Kidney epithelial cell (primary cell): ENCODE measurements at regions not wholly inside any gene's neighbourhood (a gene's known extent, or its start where the extent isn't known, plus 50 kb on each side); places are given as distances from the start of the nearest gene placed in this dataset.

Experiments used
- DNase-seq: peaks from one replicate; pipeline ENCODE4 v3.0.0-alpha.2; 2010; ENCODE audit warnings: low read depth
- H3K27me3 ChIP-seq: 2 replicates; pipeline ENCODE4 v1.6.0; 2011; ENCODE audit warnings: low read length; ENCODE audit not compliant: control insufficient read depth, insufficient read depth
- H3K36me3 ChIP-seq: 2 replicates; pipeline ENCODE4 v1.5.1; 2011; ENCODE audit warnings: low read length; ENCODE audit not compliant: control insufficient read depth, insufficient read depth
- H3K4me3 ChIP-seq: 2 replicates; pipeline ENCODE4 v1.5.1; 2011; ENCODE audit warnings: low read depth, mild to moderate bottlenecking, control low read depth, low read length
- TF ChIP-seq, protein P1 (sequence below): IDR thresholded peaks from 2 replicates; pipeline ENCODE4 v1.5.1; 2011; ENCODE audit warnings: mild to moderate bottlenecking, moderate library complexity, low read length, control low read depth, inconsistent platforms; ENCODE audit not compliant: insufficient read depth, poor library complexity, severe bottlenecking

DNA sequence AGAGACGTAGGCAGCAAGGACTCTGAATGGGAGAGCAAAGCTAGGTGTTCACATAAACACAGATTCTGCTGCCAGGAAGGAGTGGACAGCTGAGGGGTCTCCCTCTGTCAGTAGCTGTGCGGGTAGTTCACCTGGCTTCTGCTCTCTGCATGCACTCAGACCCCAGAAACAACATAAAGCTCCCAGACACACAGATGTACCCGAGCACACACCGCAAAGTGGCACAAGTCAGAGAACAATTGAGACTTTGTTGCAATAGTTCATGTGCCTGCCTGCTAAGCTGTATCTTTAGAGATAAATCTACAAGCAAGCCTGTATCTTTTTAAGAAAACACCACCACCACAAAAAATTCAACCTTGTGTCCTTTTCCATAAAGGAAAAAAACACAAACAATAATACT is 420.0 kb upstream of the ST6GAL2 start:
- Histone ChIP-seq H3K27me3 (no peaks in the 10 kb centered on the region), H3K36me3 (no peaks in the 10 kb centered on the region)

DNA sequence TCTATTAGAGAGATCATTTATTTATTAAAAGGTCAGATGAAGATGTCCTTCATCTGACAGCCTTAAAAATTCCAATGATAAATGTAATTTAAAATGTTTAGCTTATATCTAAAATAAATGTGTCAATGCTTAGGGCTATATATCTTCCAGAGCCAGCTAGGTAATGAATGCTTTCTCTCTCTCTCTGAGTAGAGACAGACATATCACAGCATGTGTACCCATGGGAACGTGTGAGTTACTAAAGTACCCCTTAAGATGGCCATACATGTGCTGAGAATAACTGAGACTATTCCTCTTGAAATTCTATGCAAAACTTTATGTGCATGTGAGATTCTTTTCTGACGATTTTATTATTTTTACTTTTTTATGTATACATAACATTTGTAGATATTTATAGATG is 420.9 kb upstream of the ST6GAL2 start:
- TF ChIP-seq, protein P1, sequence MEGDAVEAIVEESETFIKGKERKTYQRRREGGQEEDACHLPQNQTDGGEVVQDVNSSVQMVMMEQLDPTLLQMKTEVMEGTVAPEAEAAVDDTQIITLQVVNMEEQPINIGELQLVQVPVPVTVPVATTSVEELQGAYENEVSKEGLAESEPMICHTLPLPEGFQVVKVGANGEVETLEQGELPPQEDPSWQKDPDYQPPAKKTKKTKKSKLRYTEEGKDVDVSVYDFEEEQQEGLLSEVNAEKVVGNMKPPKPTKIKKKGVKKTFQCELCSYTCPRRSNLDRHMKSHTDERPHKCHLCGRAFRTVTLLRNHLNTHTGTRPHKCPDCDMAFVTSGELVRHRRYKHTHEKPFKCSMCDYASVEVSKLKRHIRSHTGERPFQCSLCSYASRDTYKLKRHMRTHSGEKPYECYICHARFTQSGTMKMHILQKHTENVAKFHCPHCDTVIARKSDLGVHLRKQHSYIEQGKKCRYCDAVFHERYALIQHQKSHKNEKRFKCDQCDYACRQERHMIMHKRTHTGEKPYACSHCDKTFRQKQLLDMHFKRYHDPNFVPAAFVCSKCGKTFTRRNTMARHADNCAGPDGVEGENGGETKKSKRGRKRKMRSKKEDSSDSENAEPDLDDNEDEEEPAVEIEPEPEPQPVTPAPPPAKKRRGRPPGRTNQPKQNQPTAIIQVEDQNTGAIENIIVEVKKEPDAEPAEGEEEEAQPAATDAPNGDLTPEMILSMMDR: no peak
- Histone ChIP-seq H3K36me3 (no peaks in the 10 kb centered on the region), H3K4me3 (no peak overlapping the region), H3K27me3 (no peaks in the 10 kb centered on the region)
- no peak for DNase-seq

More for the DNA sequence above, 420.0 kb upstream of the ST6GAL2 start:
- TF ChIP-seq, protein P1: no peak
- H3K4me3 ChIP-seq: no peak overlapping the region
- DNase-seq: no peak

DNA sequence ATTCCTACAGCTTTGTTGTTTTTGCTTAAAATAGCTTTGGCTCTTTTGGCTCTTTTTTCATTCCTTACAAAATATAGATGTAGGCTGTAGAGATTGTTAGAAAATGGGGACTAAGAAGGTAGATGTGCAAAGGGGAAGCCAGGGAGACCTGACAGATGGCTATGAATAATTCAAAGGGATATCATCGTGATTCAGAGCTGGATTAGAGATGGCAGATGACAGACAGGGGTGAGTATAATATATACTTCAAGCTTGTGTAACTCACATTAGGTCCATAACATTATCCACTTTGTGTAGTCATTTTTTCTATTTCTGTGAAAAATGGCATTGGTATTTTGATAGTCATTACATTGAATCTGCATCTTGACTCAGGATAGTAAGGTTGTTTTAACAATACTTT is 422.9 kb upstream of the ST6GAL2 start:
- Histone ChIP-seq H3K36me3 (no peaks in the 10 kb centered on the region), H3K27me3 (no peaks in the 10 kb centered on the region), H3K4me3 (no peak overlapping the region)
- TF ChIP-seq, protein P1: no peak
- DNase-seq: no peak

DNA sequence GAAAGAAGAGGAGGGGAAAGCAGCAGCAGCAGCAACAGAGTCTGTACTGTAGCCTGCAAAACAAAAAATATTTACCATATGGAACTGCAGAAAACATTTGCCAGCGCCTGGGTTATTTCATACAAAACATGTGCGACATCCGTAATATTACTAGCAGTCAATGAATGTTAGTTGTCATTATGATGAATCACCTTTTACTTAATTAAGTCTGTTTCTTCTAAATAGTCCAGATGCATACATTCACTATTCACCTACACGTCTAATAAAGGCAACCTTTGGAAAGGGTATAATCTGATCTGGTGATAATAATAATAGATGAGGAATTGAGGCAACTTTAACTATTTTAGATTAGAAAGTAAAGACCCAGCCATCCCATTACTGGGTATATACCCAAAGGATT is 426.3 kb upstream of the ST6GAL2 start:
- TF ChIP-seq, protein P1: no peak
- DNase-seq: no peak
- H3K36me3 ChIP-seq: no peaks in the 10 kb centered on the region
- no peaks in the 10 kb centered on the region for H3K27me3 ChIP-seq
- no peak overlapping the region for H3K4me3 ChIP-seq

DNA sequence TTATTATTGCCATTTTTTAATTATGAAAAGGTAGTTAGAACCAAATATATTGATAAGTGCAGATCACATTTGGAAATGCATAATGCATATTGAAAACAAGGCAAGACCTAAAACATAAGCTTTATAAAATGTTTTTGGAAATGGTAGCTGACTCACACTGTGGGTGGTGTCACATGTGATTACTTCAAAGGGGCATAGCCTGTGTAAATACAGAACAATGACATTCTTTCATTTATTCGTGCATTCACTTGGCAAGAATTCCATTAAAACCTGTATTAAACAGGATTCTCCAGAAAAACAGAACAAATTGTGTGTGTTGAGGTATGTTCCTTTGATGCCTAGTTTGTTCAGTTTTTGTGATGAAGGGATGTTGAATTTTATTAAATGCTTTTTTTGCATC is 427.3 kb upstream of the ST6GAL2 start:
- DNase-seq: no peak
- Histone ChIP-seq H3K27me3 (no peaks in the 10 kb centered on the region), H3K4me3 (no peak overlapping the region), H3K36me3 (no peaks in the 10 kb centered on the region)
- TF ChIP-seq, protein P1: no peak

DNA sequence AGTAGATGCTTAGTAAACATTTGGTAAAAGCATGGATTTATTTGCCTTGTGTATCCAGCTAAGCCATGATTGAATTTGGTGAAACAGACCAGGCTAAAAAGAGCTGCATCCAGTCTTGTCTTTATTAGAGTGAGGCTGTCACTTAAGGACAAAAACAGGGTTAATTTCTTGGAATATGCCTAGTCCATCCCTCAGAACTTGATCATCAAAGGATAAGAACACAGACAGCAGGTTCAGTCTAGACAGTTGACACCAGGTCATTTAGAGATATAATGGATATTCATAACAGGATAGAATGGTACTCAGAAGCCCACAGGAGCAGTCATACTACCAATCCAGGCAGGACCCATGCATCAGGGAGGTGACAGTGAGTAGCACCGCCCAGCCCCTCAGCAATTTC is 434.9 kb upstream of the ST6GAL2 start:
- no peak overlapping the region for H3K4me3 ChIP-seq
- no peaks in the 10 kb centered on the region for H3K27me3 ChIP-seq
- no peaks in the 10 kb centered on the region for H3K36me3 ChIP-seq
- no peak for DNase-seq
- TF ChIP-seq, protein P1: no peak
